ENCODE measurements at regions not wholly inside any gene's neighbourhood (a gene's known extent, or its start where the extent isn't known, plus 50 kb on each side); places are given as distances from the start of the nearest gene placed in this dataset.

DNA sequence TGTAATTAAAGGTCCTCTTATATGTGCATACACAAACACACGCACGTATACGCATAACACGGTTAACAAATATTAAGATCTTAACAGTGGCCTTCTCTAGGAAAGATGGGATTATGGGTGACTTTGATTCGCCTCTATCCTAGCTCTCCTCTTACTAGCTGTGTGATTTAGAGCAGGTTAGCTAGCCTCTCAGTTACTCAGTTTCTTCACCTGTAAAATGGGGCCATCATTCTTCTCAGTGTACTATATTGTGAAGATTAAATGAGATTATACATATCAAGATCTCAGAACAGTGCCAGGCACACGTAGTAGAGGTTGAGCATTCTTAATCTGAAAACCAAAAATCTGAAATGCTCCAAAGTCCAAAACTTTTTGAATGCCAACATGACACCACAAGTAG is 159.3 kb downstream of the BCOR start:
- Histone ChIP-seq H3K27ac (ENCODE audit: low read depth, low read length, poor library complexity, severe bottlenecking) (no peak overlapping the region), H2AFZ (ENCODE audit: low read length) (no peak overlapping the region), H4K20me1 (ENCODE audit: insufficient read depth, low read length) (no peaks in the 10 kb centered on the region), H3K27me3 (ENCODE audit: insufficient read depth, low read length) (no peaks in the 10 kb centered on the region), H3K4me1 (ENCODE audit: insufficient read depth, low read length, severe bottlenecking) (no peaks in the 10 kb centered on the region), H3K9me3 (ENCODE audit: low read length) (no peaks in the 10 kb centered on the region), H3F3A (ENCODE audit: insufficient read depth, low read length) (no peaks in the 10 kb centered on the region), H3K36me3 (ENCODE audit: insufficient read depth, low read length) (no peaks in the 10 kb centered on the region; the same call in 1 of the 2 replicates), H3K79me2 (ENCODE audit: insufficient read depth, low read length) (no peaks in the 10 kb centered on the region), H3K4me3 (ENCODE audit: low read depth, low read length, poor library complexity, severe bottlenecking) (no peak overlapping the region), H3K9me2 (ENCODE audit: low read depth, low read length) (no peaks in the 10 kb centered on the region), H3K9ac (ENCODE audit: low read length) (no peak overlapping the region), H3K4me2 (ENCODE audit: low read length) (no peak overlapping the region)
- TF ChIP-seq EZH2 (IDR thresholded peaks at IDR 0.05; ENCODE audit: borderline replicate concordance, low read length): no peak
- TF ChIP-seq, protein P1, sequence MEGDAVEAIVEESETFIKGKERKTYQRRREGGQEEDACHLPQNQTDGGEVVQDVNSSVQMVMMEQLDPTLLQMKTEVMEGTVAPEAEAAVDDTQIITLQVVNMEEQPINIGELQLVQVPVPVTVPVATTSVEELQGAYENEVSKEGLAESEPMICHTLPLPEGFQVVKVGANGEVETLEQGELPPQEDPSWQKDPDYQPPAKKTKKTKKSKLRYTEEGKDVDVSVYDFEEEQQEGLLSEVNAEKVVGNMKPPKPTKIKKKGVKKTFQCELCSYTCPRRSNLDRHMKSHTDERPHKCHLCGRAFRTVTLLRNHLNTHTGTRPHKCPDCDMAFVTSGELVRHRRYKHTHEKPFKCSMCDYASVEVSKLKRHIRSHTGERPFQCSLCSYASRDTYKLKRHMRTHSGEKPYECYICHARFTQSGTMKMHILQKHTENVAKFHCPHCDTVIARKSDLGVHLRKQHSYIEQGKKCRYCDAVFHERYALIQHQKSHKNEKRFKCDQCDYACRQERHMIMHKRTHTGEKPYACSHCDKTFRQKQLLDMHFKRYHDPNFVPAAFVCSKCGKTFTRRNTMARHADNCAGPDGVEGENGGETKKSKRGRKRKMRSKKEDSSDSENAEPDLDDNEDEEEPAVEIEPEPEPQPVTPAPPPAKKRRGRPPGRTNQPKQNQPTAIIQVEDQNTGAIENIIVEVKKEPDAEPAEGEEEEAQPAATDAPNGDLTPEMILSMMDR (IDR thresholded peaks at IDR 0.05; ENCODE audit: low read length): no peak

DNA sequence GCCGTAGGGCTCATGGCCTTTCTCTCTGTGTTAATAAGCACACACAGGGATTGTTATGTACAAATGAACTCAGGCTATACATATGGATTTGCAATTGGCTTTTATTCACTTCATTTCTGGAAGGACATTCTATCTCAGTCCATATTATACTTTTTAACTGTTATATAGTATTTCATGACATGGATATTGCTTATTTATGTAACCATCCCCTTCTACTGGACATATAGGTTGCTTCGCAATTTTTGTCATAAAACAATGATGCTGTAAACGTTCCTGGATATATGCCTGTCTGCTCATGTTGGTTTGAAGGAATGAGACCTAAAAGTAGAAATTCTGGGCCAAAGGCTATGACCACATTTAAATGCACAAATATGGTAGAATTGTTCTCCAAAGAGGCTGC is 158.1 kb downstream of the BCOR start:
- Histone ChIP-seq H3K27me3 (ENCODE audit: insufficient read depth, low read length) (no peaks in the 10 kb centered on the region), H4K20me1 (ENCODE audit: insufficient read depth, low read length) (no peaks in the 10 kb centered on the region), H3K27ac (ENCODE audit: low read depth, low read length, poor library complexity, severe bottlenecking) (no peak overlapping the region), H3K4me3 (ENCODE audit: low read depth, low read length, poor library complexity, severe bottlenecking) (no peak overlapping the region), H3K9me2 (ENCODE audit: low read depth, low read length) (no peaks in the 10 kb centered on the region), H2AFZ (ENCODE audit: low read length) (no peak overlapping the region), H3K9me3 (ENCODE audit: low read length) (no peaks in the 10 kb centered on the region), H3K4me1 (ENCODE audit: insufficient read depth, low read length, severe bottlenecking) (no peaks in the 10 kb centered on the region), H3K36me3 (ENCODE audit: insufficient read depth, low read length) (no peaks in the 10 kb centered on the region; the same call in 1 of the 2 replicates), H3K4me2 (ENCODE audit: low read length) (no peak overlapping the region), H3K9ac (ENCODE audit: low read length) (no peak overlapping the region), H3K79me2 (ENCODE audit: insufficient read depth, low read length) (no peaks in the 10 kb centered on the region), H3F3A (ENCODE audit: insufficient read depth, low read length) (no peaks in the 10 kb centered on the region)
- TF ChIP-seq, protein P1 (IDR thresholded peaks at IDR 0.05; ENCODE audit: low read length): no peak
- TF ChIP-seq EZH2 (IDR thresholded peaks at IDR 0.05; ENCODE audit: borderline replicate concordance, low read length): no peak

DNA sequence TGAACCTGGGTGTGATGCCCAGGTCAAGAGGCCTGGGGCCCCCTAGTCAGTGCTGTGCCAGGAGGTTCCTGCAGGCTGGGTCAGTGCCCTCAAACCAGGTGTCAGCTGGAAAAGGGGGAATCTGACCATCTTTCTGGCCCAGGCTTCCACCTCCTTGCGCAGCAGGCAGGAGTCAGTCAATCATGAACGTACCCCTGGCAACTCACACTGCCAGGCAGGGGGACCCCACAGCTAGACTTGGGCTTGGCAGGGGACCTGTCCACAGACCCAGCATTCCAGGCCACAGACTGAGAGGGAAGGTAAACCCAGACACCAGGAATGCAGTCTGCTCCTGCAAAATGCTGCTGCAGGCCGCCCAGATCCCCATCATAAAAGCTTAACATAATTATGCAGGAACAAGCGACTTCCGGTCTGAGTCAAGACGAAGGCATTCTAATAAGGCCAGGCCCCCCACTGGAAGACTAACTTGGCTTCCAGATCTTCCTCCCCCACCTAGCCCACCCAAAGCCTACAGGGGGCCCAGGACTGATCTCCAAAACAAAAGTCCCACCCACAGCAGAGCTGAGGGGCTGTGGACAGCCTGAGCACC is 156.3 kb downstream of the BCOR start:
- Histone ChIP-seq H3K27me3 (ENCODE audit: insufficient read depth, low read length) (no peaks in the 10 kb centered on the region), H3K4me2 (ENCODE audit: low read length) (no peak overlapping the region), H3K9me2 (ENCODE audit: low read depth, low read length) (no peaks in the 10 kb centered on the region), H3K9me3 (ENCODE audit: low read length) (no peaks in the 10 kb centered on the region), H3K36me3 (ENCODE audit: insufficient read depth, low read length) (no peaks in the 10 kb centered on the region; the same call in 1 of the 2 replicates), H3K4me1 (ENCODE audit: insufficient read depth, low read length, severe bottlenecking) (no peaks in the 10 kb centered on the region), H3F3A (ENCODE audit: insufficient read depth, low read length) (no peaks in the 10 kb centered on the region), H3K79me2 (ENCODE audit: insufficient read depth, low read length) (no peaks in the 10 kb centered on the region), H3K9ac (ENCODE audit: low read length) (no peak overlapping the region), H4K20me1 (ENCODE audit: insufficient read depth, low read length) (no peaks in the 10 kb centered on the region), H2AFZ (ENCODE audit: low read length) (no peak overlapping the region), H3K27ac (ENCODE audit: low read depth, low read length, poor library complexity, severe bottlenecking) (no peak overlapping the region), H3K4me3 (ENCODE audit: low read depth, low read length, poor library complexity, severe bottlenecking) (no peak overlapping the region)
- TF ChIP-seq, protein P1 (IDR thresholded peaks at IDR 0.05; ENCODE audit: low read length): no peak
- TF ChIP-seq EZH2 (IDR thresholded peaks at IDR 0.05; ENCODE audit: borderline replicate concordance, low read length): no peak
